HG03039 (cell line): ENCODE measurements at regions not wholly inside any gene's neighbourhood (a gene's known extent, or its start where the extent isn't known, plus 50 kb on each side); places are given as distances from the start of the nearest gene placed in this dataset.
"Not testable (repeated sequence)": the region's sequence is repeated elsewhere in the genome, so short reads cannot be mapped to it uniquely, and the experiment has no call there.

Experiments used
- ATAC-seq: cut with Tn5 transposase; IDR thresholded peaks from one replicate; pipeline ENCODE4 v1.9.1; 2021; ENCODE audit warnings: mild to moderate bottlenecking, moderate library complexity; ENCODE audit not compliant: unreplicated experiment

DNA sequence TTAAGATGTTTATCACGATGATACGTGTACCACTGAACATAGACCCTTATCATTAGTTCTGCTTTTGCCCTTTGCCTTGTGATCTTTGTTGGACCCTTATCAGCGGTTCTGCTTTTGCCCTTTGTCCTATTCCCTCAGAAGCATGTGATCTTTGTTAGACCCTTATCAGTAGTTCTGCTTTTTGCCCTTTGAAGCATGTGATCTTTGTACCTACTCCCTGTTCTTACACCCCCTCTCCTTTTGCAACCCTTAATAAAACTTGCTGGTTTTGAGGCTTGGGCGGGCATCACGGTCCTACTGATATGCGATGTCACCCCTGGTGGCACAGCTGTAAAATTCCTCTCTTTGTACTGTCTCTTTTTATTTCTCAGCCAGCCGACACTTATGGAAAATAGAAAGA is 117.0 kb downstream of the SDHAF3 start:
- not testable (repeated sequence) for ATAC-seq

DNA sequence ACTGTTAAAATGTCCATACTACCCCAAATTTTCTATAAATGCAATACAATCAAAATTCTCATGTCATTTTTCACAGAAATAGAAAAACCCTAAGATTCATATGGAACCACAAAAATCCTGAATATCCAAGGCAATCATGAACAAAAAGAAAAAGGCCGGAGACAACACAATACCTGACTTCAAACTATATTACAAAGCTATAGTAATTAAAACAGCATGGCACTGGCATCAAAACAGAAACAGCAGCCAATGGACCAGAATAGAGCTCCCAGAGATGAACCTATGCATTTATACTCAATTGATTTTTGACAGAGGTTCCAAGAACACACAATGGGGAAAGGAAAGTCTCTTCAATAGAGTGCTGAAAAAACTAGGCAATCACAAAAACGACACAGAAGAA is 128.8 kb downstream of the SDHAF3 start:
- ATAC-seq = no peak

DNA sequence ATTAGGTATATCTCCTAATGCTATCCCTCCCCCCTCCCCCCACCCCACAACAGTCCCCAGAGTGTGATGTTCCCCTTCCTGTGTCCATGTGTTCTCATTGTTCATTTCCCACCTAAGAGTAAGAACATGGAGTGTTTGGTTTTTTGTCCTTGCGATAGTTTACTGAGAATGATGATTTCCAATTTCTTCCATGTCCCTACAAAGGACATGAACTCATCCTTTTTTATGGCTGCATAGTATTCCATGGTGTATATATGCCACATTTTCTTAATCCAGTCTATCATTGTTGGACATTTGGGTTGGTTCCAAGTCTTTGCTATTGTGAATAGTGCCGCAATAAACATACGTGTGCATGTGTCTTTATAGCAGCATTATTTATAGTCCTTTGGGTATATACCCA is 140.7 kb downstream of the SDHAF3 start:
- not testable (repeated sequence) for ATAC-seq

DNA sequence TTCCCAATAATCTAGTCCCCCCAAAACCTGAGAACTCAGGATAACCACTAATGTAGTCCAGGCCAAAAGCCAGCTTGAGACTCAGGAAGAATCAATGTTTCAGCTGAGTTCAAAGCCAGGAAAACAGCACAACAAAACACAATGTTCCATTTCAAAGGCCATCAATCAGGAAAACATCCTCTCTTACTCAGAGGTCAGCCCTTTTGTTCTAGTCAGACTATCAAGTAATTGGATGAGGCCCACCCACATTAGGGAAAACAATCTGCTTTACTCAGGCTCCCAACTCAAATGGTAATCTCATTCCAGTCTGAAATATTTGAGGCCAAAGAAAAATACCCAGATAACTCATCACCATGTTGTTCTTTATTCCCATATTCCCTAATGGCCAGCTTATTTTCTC is 152.2 kb downstream of the SDHAF3 start:
- no peak for ATAC-seq

DNA sequence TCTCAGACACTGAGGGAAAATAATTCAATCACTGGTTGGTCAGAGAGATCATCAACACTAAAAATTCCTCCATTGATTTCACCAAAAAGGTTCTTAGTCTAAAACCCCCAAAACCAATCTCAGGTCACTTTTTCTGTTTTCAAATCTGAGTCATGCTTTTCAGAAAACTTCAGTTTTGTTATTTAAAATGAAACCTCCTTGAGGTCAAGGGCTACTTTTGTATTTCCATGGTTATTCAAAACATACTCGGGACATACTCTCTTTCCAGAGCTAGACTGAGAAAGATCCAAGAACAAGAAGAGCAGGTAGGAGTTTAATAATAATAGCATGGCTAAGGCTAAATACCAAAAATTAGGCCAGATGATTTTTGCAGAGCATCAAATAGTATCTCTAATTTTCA is 152.8 kb downstream of the SDHAF3 start:
- no peak for ATAC-seq

DNA sequence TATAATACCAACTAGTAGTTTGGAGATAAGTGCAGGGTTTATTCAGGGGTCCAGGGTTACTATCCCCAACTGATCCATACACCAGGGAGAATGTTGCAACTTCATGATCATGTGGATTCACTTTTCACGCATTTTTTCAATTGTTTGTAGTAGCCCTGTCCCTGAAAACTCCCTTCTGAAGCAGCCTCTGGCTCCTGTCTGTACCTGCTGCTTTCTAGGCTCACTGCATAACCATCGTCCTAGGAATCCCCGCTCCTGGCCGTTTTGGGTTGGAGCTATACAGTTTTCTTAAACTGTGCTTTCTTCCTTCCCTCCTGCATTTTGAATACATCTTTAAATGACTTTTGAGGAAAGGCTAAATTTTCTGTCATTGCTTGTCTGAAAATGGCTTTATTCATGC is 154.1 kb downstream of the SDHAF3 start:
- ATAC-seq = no peak

DNA sequence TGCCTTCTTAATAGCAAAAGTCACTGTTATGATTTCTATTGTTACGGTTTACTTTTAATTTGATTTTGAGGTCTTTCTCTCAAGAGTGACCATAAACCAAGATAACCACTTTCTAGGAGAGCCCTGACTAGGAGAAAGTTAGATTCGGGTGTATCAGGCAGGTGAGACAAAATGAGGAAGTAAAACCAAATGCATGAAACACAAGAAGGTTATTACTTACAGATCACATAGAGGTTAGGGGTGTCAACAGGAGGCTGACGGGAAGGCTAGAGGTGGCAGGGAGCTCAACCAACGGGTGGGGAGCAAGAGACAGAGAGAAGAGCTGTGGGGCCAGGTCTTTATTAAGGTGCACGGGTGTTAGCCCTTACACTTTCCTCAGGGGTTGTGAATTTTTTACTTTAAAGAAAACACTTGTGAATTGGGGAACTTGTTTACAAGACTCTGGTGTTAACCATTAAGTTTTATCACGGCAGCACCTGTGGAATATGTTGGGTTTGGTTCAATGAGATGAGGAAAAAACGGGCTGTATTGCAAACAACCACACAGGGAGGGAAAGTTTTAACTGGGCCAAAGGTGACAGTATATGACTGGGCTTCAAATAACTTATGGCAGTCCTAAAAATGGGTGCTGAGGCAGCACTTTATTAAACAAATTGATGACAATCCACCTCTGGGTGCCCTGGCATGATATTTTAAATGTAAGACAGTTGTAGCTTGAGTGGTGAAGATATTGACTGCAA is 154.9 kb downstream of the SDHAF3 start:
- ATAC-seq = peak; percentile 80

DNA sequence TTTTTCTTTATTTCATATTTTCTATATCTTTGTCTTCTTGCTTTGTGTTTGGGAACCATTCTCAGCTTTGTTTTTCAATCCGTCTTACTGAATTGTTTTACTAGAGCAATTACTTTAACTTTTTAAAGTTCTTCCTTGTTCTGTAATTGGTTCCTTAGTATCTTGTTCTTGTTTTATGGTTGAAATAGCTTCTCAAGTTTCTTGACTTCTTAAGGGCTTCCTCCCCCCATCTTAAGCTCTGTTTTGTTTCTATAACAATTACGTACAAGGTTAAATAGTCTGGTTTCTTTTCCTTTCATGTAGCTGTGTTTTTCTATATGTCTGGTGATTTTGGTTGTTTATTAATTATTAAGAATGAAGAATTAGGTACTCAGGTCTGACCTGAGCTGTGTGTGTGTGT is 158.0 kb downstream of the SDHAF3 start:
- no peak for ATAC-seq

DNA sequence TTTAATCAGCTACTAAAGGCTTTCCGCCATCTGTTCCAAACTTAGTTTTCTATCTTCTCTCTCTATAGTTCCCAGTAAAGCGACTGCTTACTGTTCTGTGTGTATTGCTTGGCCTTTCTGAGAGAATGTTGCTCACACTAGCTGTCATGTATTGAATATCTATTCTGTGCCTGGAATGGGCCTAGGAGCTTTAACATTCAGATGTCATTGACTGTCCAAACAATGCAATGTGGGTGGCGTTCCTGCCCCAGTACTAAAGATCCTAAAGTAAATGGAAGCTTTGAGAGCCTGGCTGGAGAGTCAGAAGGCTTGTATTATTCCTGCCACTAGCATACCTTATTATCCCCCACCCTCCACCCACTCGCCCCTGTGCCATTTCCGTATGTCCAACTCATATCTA is 163.5 kb downstream of the SDHAF3 start:
- no peak for ATAC-seq

DNA sequence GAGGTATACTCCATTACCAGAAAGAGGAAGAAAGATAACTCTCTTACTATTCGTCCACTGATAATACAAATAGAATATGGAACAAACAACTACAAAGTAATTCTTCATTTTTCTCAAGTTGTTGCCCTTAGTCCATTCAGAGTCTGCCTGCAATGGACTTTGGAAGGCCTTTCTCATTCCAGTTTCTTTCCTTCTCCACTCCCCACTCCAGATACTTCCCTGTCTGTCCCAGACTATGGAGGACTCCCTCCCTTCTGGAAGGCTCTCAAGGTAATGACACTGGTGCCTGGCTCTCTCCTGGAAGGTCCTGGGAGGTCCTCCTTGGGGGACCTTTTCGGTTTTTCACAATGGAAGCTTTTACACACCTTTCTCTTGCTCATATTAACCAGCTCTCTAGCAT is 167.8 kb downstream of the SDHAF3 start:
- ATAC-seq = no peak

DNA sequence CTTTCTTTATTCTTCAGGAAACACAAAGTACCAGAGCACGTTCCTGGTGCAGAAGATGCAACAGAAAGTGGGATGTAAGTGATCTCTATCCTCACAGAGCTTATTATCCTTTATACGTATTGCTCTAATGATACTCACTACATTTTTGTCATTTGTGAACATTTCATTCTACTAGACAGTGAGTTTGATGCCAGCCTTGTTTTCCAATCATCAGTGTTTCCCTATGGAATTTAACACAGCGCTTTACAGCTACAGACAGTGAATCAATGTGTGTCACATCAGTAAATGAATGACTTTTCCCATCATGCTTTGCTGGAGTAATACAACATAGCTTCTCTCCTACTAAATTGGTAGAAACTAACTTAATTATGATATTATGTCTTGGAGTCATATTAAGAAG is 175.5 kb downstream of the SDHAF3 start:
- no peak for ATAC-seq

DNA sequence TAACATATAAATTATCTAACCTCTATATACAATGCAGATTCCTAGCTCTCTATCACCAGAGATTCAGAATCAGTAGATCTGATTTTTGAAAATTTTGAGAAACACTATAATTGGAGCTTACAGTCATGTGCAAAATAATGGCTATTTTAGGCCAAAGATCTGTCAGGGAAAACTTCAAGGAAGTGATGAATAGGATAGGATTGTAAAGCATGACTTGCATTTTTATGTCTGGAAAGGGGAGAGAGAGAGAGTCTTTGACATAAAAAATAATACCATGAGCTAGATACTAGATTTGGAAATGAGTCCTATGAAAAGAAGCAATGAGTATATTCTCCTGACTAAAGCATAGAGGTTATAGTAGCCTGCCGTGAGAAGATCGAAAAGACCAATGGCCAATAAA is 181.1 kb downstream of the SDHAF3 start:
- ATAC-seq = no peak

DNA sequence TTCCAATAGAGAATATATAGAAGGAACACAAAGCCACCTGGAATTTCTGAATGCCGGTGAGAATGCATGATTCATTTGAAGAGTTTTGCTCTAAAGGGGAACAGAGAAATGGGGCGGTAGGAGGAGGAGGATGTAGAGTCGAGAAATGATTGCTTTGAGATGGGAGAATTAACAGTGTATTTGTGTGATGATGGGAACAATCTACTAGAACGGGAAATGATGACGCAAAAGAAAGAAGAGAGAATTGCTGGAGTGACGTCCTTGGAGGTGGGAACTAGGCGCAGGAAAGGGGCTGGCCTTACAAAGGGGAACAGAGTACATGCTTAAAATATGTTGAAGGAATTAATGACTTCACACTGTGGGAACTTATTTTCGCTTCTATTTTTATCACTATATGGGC is 188.1 kb downstream of the SDHAF3 start:
- ATAC-seq = no peak

DNA sequence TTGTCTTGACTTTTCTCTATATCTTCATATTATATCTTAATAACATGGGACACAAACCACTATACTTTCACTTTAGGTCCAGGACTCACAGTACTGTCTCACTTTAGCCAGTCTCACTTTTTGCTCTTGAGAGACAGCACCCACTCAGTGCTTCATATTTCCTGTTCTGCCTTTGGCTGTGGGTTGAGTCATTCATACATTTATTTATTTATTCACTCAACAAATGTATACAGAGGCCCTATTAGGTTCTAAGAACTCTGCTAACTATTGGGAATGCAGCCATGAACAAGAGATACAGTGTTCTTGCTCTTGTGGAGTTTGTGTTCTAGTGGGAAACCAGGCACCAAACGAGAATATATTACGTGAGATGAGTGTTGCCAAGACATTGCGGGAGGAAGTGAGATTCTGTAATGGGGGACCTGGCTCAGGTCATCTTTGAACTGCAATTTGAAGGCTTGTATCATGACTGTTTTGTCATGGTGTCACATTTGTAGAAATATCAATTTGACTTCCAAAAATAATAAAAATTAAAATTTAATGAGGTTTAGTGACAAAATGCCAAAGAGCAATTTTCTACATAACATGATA is 190.1 kb downstream of the SDHAF3 start:
- no peak for ATAC-seq

DNA sequence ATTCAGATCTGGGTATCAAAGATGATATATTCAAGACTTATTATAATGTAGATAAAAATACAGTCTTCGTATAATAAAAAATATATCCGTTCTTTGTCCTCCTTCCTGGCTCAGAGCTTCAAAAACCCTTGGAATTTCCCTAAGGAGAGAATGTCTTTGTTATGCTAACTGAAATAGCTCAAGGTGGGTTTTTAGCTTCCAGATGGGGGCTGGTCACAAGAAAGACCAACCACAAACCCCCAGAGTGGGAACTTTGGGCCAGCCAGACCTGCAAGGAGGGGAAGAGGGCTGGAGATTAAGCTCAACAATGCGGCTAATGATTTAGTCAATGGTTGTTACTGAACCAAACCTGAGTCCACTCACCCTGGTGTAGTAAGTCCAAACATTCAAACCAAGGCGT is 196.4 kb downstream of the SDHAF3 start:
- no peak for ATAC-seq

DNA sequence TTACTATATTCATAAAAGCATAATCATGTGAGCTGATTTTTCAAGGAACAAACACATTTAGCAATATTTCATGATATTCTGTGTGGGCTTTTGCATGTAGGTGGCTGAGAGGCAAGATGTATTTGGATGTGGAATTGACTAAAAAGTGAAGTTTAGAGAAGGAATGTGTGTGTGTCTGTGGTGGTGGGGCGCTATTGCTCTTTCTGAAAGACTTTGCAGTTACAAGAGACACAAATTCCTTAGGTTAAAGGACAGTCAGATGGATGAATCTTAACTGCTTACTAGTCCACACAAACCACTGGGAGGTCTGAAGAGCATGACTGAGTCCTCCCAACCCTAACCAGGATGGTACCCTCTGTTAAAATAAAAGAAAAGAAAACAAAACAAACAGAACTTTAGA is 200.1 kb downstream of the SDHAF3 start:
- no peak for ATAC-seq

DNA sequence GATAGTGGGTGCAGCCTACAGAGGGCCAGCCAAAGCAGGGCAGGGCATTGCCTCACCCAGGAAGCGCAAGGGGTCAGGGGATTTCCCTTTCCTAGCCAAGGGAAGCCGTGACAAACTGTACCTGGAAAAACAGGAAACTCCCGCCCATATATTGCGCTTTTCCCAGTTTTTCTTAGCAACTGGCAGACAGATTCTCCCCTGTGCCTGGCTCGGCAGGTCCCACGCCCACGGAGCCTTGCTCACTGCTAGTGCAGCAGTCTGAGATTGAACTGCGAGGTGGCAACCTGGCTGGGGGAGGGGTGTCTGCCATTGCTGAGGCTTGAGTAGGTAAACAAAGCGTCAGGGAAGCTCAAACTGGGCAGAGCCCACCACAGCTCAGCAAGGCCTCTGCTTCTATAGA is 212.4 kb downstream of the SDHAF3 start:
- not testable (repeated sequence) for ATAC-seq

DNA sequence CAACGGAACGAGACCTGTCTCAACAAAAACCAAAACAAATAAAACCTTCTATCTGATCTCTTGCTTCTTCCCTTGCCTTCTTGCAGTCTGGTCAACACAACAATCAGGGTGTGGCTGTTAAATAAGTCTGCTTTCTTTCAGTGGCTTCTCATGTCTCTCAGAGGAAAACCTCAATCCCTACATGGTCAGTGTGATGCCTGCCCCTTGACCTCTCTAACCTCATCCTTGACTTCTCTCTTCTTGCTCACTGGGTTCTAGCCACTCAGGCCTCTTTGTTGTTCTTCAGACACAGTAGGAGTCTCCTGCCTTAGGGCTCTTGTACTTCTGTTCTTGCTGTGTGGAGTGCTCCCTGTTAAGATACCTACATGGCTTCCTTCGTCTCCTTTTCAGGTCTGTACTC is 220.4 kb downstream of the SDHAF3 start:
- no peak for ATAC-seq

DNA sequence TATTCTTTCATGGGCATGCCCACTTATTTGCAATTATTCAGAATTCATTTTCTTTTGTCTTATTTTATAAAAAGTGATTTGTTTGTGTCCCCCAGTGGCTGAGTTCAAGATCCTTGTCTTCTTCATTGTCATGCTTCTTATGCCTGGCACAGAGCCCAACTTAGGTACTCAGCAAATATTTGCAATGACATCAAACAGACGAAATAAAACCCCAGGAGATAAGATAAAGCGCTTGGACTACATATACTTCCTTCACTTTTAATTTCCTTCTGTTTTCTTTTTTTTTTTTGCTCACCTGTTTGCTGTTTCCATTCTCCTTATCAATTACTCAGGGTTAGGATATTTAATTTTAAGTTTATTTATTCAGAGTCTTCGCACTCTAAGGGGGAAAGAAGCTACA is 225.0 kb downstream of the SDHAF3 start:
- ATAC-seq = no peak

DNA sequence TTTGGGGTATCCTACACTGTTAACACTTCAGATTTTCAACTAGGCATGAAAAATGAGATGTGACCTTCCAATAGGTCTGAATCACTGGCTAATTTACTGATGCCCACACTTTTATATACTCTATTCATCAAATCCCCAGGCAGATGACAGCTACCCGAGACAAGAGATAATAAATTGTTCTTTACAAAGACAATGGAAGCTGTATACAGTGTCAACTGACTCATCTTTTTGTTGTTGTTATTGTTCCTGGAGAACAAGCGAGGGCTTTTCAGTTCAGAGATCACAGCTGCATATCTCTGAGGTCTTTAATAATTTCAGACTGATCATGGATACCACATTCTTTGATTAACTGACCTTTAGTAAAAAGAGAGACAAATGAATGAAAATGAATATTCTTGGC is 228.9 kb downstream of the SDHAF3 start:
- ATAC-seq = no peak

DNA sequence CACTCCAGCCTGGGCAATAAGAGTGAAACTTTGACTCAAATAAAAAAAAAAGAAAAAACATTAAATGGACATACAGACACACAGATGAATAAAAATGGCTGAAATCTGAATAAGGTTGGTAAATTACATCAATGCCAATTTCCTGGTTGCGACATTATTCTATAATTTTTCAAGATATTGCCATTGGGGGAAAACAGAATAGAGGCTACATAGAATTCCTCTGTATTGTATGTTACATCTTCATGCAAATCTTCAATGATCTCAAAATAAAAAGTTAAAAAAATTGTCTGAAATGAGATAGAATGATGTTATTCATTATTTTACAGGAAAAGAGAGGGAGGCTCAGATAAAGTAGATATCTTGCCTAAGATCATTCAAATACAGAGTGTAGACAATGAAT is 234.0 kb downstream of the SDHAF3 start:
- no peak for ATAC-seq

DNA sequence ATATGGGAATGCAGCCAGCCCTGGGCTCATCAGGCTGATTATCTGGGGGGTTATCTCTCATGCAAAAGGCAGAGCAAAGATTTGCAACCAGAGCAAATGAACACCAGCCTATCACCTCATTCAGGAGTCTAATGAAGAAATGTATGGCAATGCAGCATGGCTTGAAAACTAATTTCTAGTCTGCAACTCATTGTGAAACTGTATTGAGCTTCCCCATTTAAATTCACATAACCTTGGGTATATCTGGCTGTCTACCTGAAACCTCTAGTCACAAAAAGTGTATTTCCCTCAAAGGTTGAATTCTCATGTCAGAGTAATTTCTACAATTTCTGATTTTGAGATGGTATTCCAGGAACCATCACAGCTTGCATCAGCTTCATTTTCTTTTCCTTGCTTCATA is 240.0 kb downstream of the SDHAF3 start:
- ATAC-seq = peak; percentile 53

DNA sequence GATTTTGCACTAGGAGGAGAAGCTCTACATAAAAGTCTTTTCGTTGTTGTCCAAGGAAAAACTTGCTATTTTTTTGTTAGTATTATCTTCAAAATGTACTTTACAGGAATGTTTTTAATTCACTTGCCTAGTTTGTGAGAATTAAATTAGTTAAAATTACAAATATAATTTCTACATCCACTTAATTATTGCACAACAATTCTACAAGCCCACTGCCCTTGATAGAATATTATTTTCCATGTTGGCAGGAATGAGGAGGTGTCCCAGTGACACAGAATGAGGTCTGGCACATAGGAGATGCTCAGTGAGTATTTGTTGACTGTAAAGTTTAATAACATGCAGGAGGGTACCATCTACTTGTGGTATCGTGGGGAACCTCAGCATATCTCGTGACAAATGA is 255.4 kb downstream of the SDHAF3 start:
- ATAC-seq = no peak
